ENCODE measurements at regions not wholly inside any gene's neighbourhood (a gene's known extent, or its start where the extent isn't known, plus 50 kb on each side); places are given as distances from the start of the nearest gene placed in this dataset.
"Not testable (repeated sequence)": the region's sequence is repeated elsewhere in the genome, so short reads cannot be mapped to it uniquely, and the experiment has no call there.

- Mint-ChIP-seq H3K27ac (no peak overlapping the region), H3K4me1 (ENCODE audit: low read depth) (no peaks in the 10 kb centered on the region), H3K27me3 (no peaks in the 10 kb centered on the region), H3K36me3 (ENCODE audit: low read depth) (no peaks in the 10 kb centered on the region), H3K9me3 (peaks cover 4% of the 10 kb centered on the region), H3K4me3 (no peak overlapping the region)
Observed at GRCh38 chr13:81916461-81916860, 1575.5 kb upstream of the SPRY2 start.

- no peaks in the 10 kb centered on the region for H3K36me3 Mint-ChIP-seq (ENCODE audit: low read depth)
- H3K27ac Mint-ChIP-seq = no peak overlapping the region
Observed at GRCh38 chr13:81907787-81908372, 1567.0 kb upstream of the SPRY2 start.

GRCh38 chr13:81888855-81889254 is 1547.9 kb upstream of the SPRY2 start:
- H3K4me3 Mint-ChIP-seq = no peak overlapping the region
- peaks cover 31% of the 10 kb centered on the region for H3K9me3 Mint-ChIP-seq
- no peaks in the 10 kb centered on the region for H3K27me3 Mint-ChIP-seq
- H3K36me3 Mint-ChIP-seq (ENCODE audit: low read depth) = no peaks in the 10 kb centered on the region
- no peaks in the 10 kb centered on the region for H3K4me1 Mint-ChIP-seq (ENCODE audit: low read depth)
- H3K27ac Mint-ChIP-seq = no peak overlapping the region

More at GRCh38 chr13:81907787-81908372, 1567.0 kb upstream of the SPRY2 start:
- H3K4me1 Mint-ChIP-seq (ENCODE audit: low read depth) = no peaks in the 10 kb centered on the region
- peaks cover 3% of the 10 kb centered on the region for H3K9me3 Mint-ChIP-seq
- H3K27me3 Mint-ChIP-seq = no peaks in the 10 kb centered on the region
- no peak overlapping the region for H3K4me3 Mint-ChIP-seq

GRCh38 chr13:81874681-81875661 is 1534.0 kb upstream of the SPRY2 start:
- Mint-ChIP-seq H3K4me1 (ENCODE audit: low read depth) (no peaks in the 10 kb centered on the region), H3K4me3 (no peak overlapping the region), H3K27me3 (no peaks in the 10 kb centered on the region), H3K27ac (no peak overlapping the region), H3K36me3 (ENCODE audit: low read depth) (no peaks in the 10 kb centered on the region), H3K9me3 (peaks cover 16% of the 10 kb centered on the region)

- Mint-ChIP-seq H3K27ac (no peak overlapping the region), H3K36me3 (ENCODE audit: low read depth) (no peaks in the 10 kb centered on the region), H3K27me3 (no peaks in the 10 kb centered on the region), H3K4me3 (no peak overlapping the region), H3K4me1 (ENCODE audit: low read depth) (no peaks in the 10 kb centered on the region), H3K9me3 (peaks cover 17% of the 10 kb centered on the region)
Observed at GRCh38 chr13:81874253-81874652, 1533.3 kb upstream of the SPRY2 start.

- Mint-ChIP-seq H3K27ac (no peak overlapping the region), H3K4me3 (no peak overlapping the region), H3K9me3 (peaks cover 29% of the 10 kb centered on the region), H3K36me3 (ENCODE audit: low read depth) (no peaks in the 10 kb centered on the region), H3K4me1 (ENCODE audit: low read depth) (no peaks in the 10 kb centered on the region), H3K27me3 (no peaks in the 10 kb centered on the region)
Observed at GRCh38 chr13:81872581-81872980, 1531.7 kb upstream of the SPRY2 start.

- H3K4me3 Mint-ChIP-seq; H3K27ac Mint-ChIP-seq; H3K27me3 Mint-ChIP-seq; H3K4me1 Mint-ChIP-seq (ENCODE audit: low read depth); H3K36me3 Mint-ChIP-seq (ENCODE audit: low read depth): not testable (repeated sequence)
- peaks cover 33% of the 10 kb centered on the region for H3K9me3 Mint-ChIP-seq
Observed at GRCh38 chr13:81871751-81872325, 1530.9 kb upstream of the SPRY2 start.

- Mint-ChIP-seq H3K4me3 (no peak overlapping the region), H3K4me1 (ENCODE audit: low read depth) (no peaks in the 10 kb centered on the region), H3K9me3 (no peaks in the 10 kb centered on the region), H3K27me3 (no peaks in the 10 kb centered on the region), H3K27ac (no peak overlapping the region), H3K36me3 (ENCODE audit: low read depth) (no peaks in the 10 kb centered on the region)
Observed at GRCh38 chr13:81848291-81848690, 1507.4 kb upstream of the SPRY2 start.

GRCh38 chr13:81846771-81847170 is 1505.8 kb upstream of the SPRY2 start:
- Mint-ChIP-seq H3K4me1 (ENCODE audit: low read depth) (no peaks in the 10 kb centered on the region), H3K9me3 (peaks cover 8% of the 10 kb centered on the region), H3K36me3 (ENCODE audit: low read depth) (no peaks in the 10 kb centered on the region), H3K27me3 (no peaks in the 10 kb centered on the region), H3K4me3 (no peak overlapping the region), H3K27ac (no peak overlapping the region)

GRCh38 chr13:81821259-81821658 is 1480.3 kb upstream of the SPRY2 start:
- Mint-ChIP-seq H3K27me3 (no peaks in the 10 kb centered on the region), H3K4me1 (ENCODE audit: low read depth) (no peaks in the 10 kb centered on the region), H3K36me3 (ENCODE audit: low read depth) (no peaks in the 10 kb centered on the region), H3K9me3 (peaks cover 14% of the 10 kb centered on the region), H3K27ac (no peak overlapping the region), H3K4me3 (no peak overlapping the region)

GRCh38 chr13:81800433-81800832 is 1459.5 kb upstream of the SPRY2 start:
- Mint-ChIP-seq H3K4me1 (ENCODE audit: low read depth) (no peaks in the 10 kb centered on the region), H3K36me3 (ENCODE audit: low read depth) (no peaks in the 10 kb centered on the region), H3K9me3 (peaks cover 20% of the 10 kb centered on the region), H3K27me3 (no peaks in the 10 kb centered on the region), H3K4me3 (no peak overlapping the region), H3K27ac (no peak overlapping the region)

GRCh38 chr13:81795710-81796109 is 1454.8 kb upstream of the SPRY2 start:
- peaks cover 21% of the 10 kb centered on the region for H3K9me3 Mint-ChIP-seq
- no peaks in the 10 kb centered on the region for H3K27me3 Mint-ChIP-seq
- no peaks in the 10 kb centered on the region for H3K4me1 Mint-ChIP-seq (ENCODE audit: low read depth)
- no peaks in the 10 kb centered on the region for H3K36me3 Mint-ChIP-seq (ENCODE audit: low read depth)
- no peak overlapping the region for H3K4me3 Mint-ChIP-seq
- H3K27ac Mint-ChIP-seq = no peak overlapping the region

GRCh38 chr13:81791641-81792040 is 1450.7 kb upstream of the SPRY2 start:
- Mint-ChIP-seq H3K27me3 (no peaks in the 10 kb centered on the region), H3K27ac (no peak overlapping the region), H3K4me3 (no peak overlapping the region), H3K4me1 (ENCODE audit: low read depth) (no peaks in the 10 kb centered on the region), H3K9me3 (peaks cover 6% of the 10 kb centered on the region), H3K36me3 (ENCODE audit: low read depth) (no peaks in the 10 kb centered on the region)

GRCh38 chr13:81781471-81781870 is 1440.5 kb upstream of the SPRY2 start:
- H3K4me3 Mint-ChIP-seq = no peak overlapping the region
- no peaks in the 10 kb centered on the region for H3K27me3 Mint-ChIP-seq
- H3K4me1 Mint-ChIP-seq (ENCODE audit: low read depth) = no peaks in the 10 kb centered on the region
- peaks cover 11% of the 10 kb centered on the region for H3K9me3 Mint-ChIP-seq
- H3K36me3 Mint-ChIP-seq (ENCODE audit: low read depth) = no peaks in the 10 kb centered on the region
- H3K27ac Mint-ChIP-seq = no peak overlapping the region

GRCh38 chr13:81779876-81780275 is 1439.0 kb upstream of the SPRY2 start:
- H3K27me3 Mint-ChIP-seq = no peaks in the 10 kb centered on the region
- H3K36me3 Mint-ChIP-seq (ENCODE audit: low read depth) = no peaks in the 10 kb centered on the region
- no peak overlapping the region for H3K4me3 Mint-ChIP-seq
- no peaks in the 10 kb centered on the region for H3K4me1 Mint-ChIP-seq (ENCODE audit: low read depth)
- peaks cover 15% of the 10 kb centered on the region for H3K9me3 Mint-ChIP-seq
- H3K27ac Mint-ChIP-seq = no peak overlapping the region
